ENCODE measurements at regions not wholly inside any gene's neighbourhood (a gene's known extent, or its start where the extent isn't known, plus 50 kb on each side); places are given as distances from the start of the nearest gene placed in this dataset.

DNA sequence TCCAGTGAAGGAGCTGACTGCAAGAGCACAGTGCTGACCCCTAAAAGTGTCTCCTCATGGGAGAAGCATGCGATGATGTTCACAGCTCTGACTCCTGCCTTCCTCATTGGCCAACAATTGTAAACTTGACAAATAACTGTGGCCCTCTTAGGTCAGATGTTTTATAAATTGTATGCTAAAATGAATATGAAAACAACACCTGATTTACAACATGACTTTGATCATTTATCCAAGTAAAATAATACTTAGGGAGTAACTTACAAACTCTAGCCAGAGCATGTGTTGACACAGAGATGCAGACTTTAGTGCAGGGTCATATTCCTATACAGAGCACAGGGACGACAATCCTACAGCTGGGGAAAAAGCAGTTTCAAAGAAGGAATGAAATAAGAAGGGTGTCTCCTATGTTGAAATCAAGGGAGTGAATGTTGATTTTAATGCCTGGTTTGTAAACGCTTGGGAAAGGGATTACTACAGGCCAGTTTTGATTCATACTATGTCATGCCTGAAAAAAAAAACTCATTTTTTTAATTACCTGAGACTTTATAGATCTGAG is 391.4 kb upstream of the AKR1E2 start:
- no peak for DNase-seq (ENCODE audit: extremely low read depth, low read depth)
- TF ChIP-seq, protein P1, sequence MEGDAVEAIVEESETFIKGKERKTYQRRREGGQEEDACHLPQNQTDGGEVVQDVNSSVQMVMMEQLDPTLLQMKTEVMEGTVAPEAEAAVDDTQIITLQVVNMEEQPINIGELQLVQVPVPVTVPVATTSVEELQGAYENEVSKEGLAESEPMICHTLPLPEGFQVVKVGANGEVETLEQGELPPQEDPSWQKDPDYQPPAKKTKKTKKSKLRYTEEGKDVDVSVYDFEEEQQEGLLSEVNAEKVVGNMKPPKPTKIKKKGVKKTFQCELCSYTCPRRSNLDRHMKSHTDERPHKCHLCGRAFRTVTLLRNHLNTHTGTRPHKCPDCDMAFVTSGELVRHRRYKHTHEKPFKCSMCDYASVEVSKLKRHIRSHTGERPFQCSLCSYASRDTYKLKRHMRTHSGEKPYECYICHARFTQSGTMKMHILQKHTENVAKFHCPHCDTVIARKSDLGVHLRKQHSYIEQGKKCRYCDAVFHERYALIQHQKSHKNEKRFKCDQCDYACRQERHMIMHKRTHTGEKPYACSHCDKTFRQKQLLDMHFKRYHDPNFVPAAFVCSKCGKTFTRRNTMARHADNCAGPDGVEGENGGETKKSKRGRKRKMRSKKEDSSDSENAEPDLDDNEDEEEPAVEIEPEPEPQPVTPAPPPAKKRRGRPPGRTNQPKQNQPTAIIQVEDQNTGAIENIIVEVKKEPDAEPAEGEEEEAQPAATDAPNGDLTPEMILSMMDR (IDR thresholded peaks at IDR 0.05; ENCODE audit: low read depth, low read length) = no peak

DNA sequence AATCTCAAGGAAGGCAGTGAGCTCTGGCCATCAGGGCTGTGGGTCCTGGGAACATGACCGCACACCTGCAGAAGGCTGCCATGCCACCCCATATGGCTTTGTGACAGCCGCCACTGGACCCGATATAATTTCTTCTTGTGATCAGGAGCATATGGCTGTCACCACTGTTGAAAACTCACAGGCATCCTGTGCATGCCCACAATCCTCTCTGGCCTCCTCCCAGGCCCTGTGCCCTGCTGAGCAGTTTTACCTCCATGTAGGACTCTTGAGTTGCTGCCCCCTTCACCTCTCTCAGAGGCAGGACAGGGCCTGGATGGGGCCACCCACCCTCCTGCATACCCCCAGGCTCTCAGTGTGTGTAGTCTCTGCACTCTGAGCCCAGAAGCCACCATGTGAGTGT is 391.9 kb upstream of the AKR1E2 start:
- DNase-seq (ENCODE audit: extremely low read depth, low read depth) = no peak
- TF ChIP-seq, protein P1 (IDR thresholded peaks at IDR 0.05; ENCODE audit: low read depth, low read length) = no peak

DNA sequence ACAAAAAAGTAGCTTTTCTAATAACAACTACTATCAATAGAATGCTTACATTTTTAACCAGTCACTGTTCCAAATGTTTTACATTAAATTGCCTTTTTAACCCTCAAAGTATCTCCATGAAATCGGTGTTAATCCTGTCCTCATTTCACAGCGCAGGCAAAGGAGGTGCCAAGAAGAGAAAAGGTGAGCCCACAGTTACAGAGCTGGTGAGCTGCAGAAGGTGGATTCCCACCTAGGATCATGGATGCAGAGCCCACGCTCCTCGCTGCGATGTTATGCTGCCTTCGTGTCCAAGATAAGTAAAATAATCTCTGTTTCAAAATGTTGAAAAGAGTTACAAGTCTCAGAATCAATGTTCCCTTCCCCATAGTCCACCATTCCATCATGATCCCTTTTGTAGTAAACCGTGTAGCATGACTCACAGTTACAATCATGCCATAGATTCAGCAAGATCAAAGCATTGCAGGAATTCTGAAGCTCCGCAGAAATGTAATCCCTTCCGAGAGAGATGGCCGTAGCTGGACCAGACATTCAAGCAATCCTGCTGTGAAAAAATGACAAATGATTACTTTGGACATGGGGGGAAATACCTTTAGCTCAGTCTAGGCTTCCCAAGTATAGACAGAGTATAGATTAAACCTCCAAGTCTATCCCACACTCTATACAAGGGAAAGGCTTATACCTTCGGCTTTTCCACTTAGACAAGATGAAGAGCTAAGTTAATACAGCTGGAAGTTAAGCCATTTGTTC is 394.7 kb upstream of the AKR1E2 start:
- DNase-seq (ENCODE audit: extremely low read depth, low read depth) = no peak
- TF ChIP-seq, protein P1 (IDR thresholded peaks at IDR 0.05; ENCODE audit: low read depth, low read length) = no peak

DNA sequence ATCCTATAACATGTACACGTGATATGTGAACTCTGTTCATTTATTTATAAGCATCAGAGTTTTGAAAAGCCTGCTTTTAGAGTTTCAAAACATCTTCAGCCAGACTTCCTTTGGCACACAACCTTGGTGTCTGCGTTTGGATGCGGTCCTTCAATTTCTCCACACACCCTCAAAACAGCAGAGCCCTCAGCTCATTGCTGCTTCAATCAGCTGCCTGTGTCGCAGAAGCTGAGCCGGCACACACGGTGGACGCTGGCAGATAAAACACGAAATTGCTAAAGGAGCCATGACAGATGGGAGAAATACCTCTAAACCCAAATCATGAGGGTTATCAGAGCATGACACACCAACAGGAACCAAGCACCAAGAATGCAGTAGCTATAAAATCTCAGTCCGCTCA is 396.4 kb upstream of the AKR1E2 start:
- DNase-seq (ENCODE audit: extremely low read depth, low read depth) = no peak
- TF ChIP-seq, protein P1 (IDR thresholded peaks at IDR 0.05; ENCODE audit: low read depth, low read length) = no peak

DNA sequence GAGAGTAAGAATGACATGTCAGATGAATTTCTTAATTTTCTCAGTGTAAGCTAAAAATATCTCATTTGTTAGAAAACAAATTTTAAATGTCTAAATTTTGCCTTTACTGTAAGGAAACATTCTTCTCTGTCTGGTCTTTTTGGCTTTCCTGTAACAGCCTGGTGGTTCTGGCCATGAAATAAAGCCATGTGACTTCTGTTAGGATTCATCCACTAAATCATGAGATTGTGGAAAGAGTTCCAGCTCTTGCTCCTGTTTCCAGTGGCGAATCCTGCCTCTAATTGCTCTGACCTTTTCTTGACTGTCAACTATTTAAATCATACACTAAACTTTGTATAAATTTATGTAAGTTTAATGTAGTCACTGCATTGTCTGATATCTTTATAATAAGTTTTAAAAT is 398.5 kb upstream of the AKR1E2 start:
- TF ChIP-seq, protein P1 (IDR thresholded peaks at IDR 0.05; ENCODE audit: low read depth, low read length) = no peak
- DNase-seq (ENCODE audit: extremely low read depth, low read depth) = no peak

DNA sequence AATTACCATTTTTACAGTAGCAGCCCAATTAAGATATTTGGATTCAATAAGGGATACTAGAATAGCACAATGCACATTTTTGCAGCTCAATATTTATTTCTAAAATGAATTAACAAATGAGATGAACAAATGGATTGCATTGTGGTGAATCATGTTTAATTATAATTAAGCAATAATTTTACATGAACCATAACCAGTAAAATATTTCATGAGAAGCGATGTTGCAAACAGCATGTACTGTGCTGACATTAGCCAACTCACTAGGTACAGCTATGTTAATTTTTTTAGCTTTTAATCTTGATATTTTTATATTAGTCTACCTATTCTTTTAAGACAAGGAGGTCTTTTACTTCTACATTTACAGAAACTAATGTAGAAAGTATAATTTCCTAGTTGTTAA is 399.1 kb upstream of the AKR1E2 start:
- TF ChIP-seq, protein P1 (IDR thresholded peaks at IDR 0.05; ENCODE audit: low read depth, low read length) = no peak
- no peak for DNase-seq (ENCODE audit: extremely low read depth, low read depth)

DNA sequence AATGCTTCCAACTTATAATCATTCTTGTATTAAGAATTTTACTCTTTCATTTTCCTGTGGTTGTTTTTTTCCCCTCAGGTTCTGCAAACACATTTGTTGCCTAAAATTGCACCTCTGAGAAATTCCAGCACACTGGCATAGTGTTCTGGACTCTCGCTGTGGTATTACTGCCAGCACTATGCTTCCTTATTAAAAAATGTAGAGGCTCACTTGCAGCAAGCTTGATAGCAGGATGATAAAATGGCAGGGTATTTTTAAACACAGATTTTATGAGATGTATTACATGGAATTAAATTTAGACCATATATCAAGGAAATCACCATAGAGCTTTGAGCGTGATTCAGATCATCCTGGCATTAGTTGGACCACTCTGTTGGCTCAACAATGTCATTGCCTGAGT is 416.7 kb upstream of the AKR1E2 start:
- no peak for DNase-seq (ENCODE audit: extremely low read depth, low read depth)
- TF ChIP-seq, protein P1 (IDR thresholded peaks at IDR 0.05; ENCODE audit: low read depth, low read length) = no peak

Measured in AG09319 (cell line).